ENCODE measurements at regions not wholly inside any gene's neighbourhood (a gene's known extent, or its start where the extent isn't known, plus 50 kb on each side); places are given as distances from the start of the nearest gene placed in this dataset.

GRCh38 chr3:177438596-177439220 is 241.4 kb upstream of the TBL1XR1 start:
- H3K36me3 Mint-ChIP-seq (ENCODE audit: low read depth): no peaks in the 10 kb centered on the region
- CTCF ChIA-PET: no interaction called here
- no peak overlapping the region for H3K27ac Mint-ChIP-seq

GRCh38 chr3:177439694-177440269 is 242.5 kb upstream of the TBL1XR1 start:
- H3K27ac ChIP-seq (ENCODE audit: low read depth in 1 of 2, low read length in 2 of 2): no peak overlapping the region
- no peak for DNase-seq
- no peaks in the 10 kb centered on the region for H3K27me3 ChIP-seq (ENCODE audit: control insufficient read depth in 1 of 2, insufficient read depth in 2 of 2, low read length in 2 of 2)
- Mint-ChIP-seq H3K4me3 (no peak overlapping the region), H3K9me3 (no peaks in the 10 kb centered on the region), H3K4me1 (ENCODE audit: low read depth) (no peaks in the 10 kb centered on the region), H3K36me3 (ENCODE audit: low read depth) (no peaks in the 10 kb centered on the region), H3K27ac (no peak overlapping the region), H3K27me3 (no peaks in the 10 kb centered on the region)
- CTCF ChIA-PET: no interaction called here
- H3K4me3 ChIP-seq (ENCODE audit: low read length): no peak overlapping the region
- no peaks in the 10 kb centered on the region for H3K36me3 ChIP-seq (ENCODE audit: insufficient read depth, low read length)
- POLR2A ChIA-PET: no interaction called here
- no peak for ATAC-seq (ENCODE audit: poor library complexity)
- no peaks in the 10 kb centered on the region for H3K9me3 ChIP-seq (ENCODE audit: control insufficient read depth in 1 of 2, insufficient read depth in 1 of 2, low read length in 2 of 2)
- intact Hi-C loops (cut with DNase I, micrococcal nuclease): no loop called here
- TF ChIP-seq CTCF (IDR thresholded peaks at IDR 0.05): no peak
- H3K4me1 ChIP-seq (ENCODE audit: insufficient read depth, low read length): no peaks in the 10 kb centered on the region

More at GRCh38 chr3:177438596-177439220, 241.4 kb upstream of the TBL1XR1 start:
- H3K4me1 Mint-ChIP-seq (ENCODE audit: low read depth): no peaks in the 10 kb centered on the region
- H3K4me3 Mint-ChIP-seq: no peak overlapping the region
- Histone ChIP-seq H3K9me3 (ENCODE audit: control insufficient read depth in 1 of 2, insufficient read depth in 1 of 2, low read length in 2 of 2) (no peaks in the 10 kb centered on the region), H3K36me3 (ENCODE audit: insufficient read depth, low read length) (no peaks in the 10 kb centered on the region), H3K4me1 (ENCODE audit: insufficient read depth, low read length) (no peaks in the 10 kb centered on the region), H3K4me3 (ENCODE audit: low read length) (no peak overlapping the region), H3K27me3 (ENCODE audit: control insufficient read depth in 1 of 2, insufficient read depth in 2 of 2, low read length in 2 of 2) (no peaks in the 10 kb centered on the region), H3K27ac (ENCODE audit: low read depth in 1 of 2, low read length in 2 of 2) (no peak overlapping the region)
- no peaks in the 10 kb centered on the region for H3K27me3 Mint-ChIP-seq
- no peak for TF ChIP-seq CTCF (IDR thresholded peaks at IDR 0.05)
- intact Hi-C loops (cut with DNase I, micrococcal nuclease): no loop called here
- DNase-seq (no peak), ATAC-seq (ENCODE audit: poor library complexity) (no peak)
- no peaks in the 10 kb centered on the region for H3K9me3 Mint-ChIP-seq
- POLR2A ChIA-PET: interaction anchor here (0.5 kb wide), 1 partner anchor 24 kb away, joined by 3 read pairs; no protein-coding TSS in a partner anchor

GRCh38 chr3:177440456-177441104 is 243.3 kb upstream of the TBL1XR1 start:
- TF ChIP-seq CTCF (IDR thresholded peaks at IDR 0.05): no peak
- H3K27ac ChIP-seq (ENCODE audit: low read depth in 1 of 2, low read length in 2 of 2): no peak overlapping the region
- H3K4me1 Mint-ChIP-seq (ENCODE audit: low read depth): no peaks in the 10 kb centered on the region
- no peak for DNase-seq
- H3K27me3 Mint-ChIP-seq: no peaks in the 10 kb centered on the region
- H3K36me3 Mint-ChIP-seq (ENCODE audit: low read depth): no peaks in the 10 kb centered on the region
- H3K4me3 ChIP-seq (ENCODE audit: low read length): no peak overlapping the region
- no peak overlapping the region for H3K27ac Mint-ChIP-seq
- ChIA-PET CTCF (no interaction called here), POLR2A (no interaction called here)
- H3K9me3 Mint-ChIP-seq: no peaks in the 10 kb centered on the region
- H3K4me3 Mint-ChIP-seq: no peak overlapping the region
- intact Hi-C loops (cut with DNase I, micrococcal nuclease): no loop called here
- no peaks in the 10 kb centered on the region for H3K36me3 ChIP-seq (ENCODE audit: insufficient read depth, low read length)
- ATAC-seq (ENCODE audit: poor library complexity): no peak
- H3K4me1 ChIP-seq (ENCODE audit: insufficient read depth, low read length): no peaks in the 10 kb centered on the region
- no peaks in the 10 kb centered on the region for H3K9me3 ChIP-seq (ENCODE audit: control insufficient read depth in 1 of 2, insufficient read depth in 1 of 2, low read length in 2 of 2)
- H3K27me3 ChIP-seq (ENCODE audit: control insufficient read depth in 1 of 2, insufficient read depth in 2 of 2, low read length in 2 of 2): no peaks in the 10 kb centered on the region
